H1 (cell line): ENCODE measurements at regions not wholly inside any gene's neighbourhood (a gene's known extent, or its start where the extent isn't known, plus 50 kb on each side); places are given as distances from the start of the nearest gene placed in this dataset.

Experiments used
- CTCF ChIA-PET: fragments of 300-600 bp; sonication (Branson Sonifier 250); formaldehyde crosslinking; loops from one replicate; lab custom pipeline; 2021; ENCODE audit not compliant: partially characterized antibody; lab: Charles Lee
- POLR2A ChIA-PET: fragments of 300-600 bp; sonication (Branson Sonifier 250); formaldehyde crosslinking; loops from one replicate; lab custom pipeline; 2021; ENCODE audit warnings: inconsistent platforms; ENCODE audit not compliant: partially characterized antibody; lab: Charles Lee
- DNase-seq, 2 experiments: peaks; one replicate each; pipeline versions ENCODE4 v3.0.0 to v3.0.0-alpha.2; 2010 to 2022; ENCODE audit warnings: low spot score in 2 of 2, low read depth in 1 of 2, mixed read lengths in 1 of 2
- FAIRE-seq: peaks from 2 replicates; lab custom pipeline; 2011; peaks lifted over from hg19 to GRCh38; lab: Jason Lieb, UNC
- H2AFZ ChIP-seq: 2 replicates; pipeline ENCODE4 v1.8.1; 2012; ENCODE audit warnings: low read length, inconsistent platforms
- H2AK5ac ChIP-seq: 2 replicates; pipeline ENCODE4 v1.6.1; 2013; ENCODE audit warnings: low read depth, low read length
- H2BK120ac ChIP-seq: replicated peaks from 2 replicates; pipeline ENCODE3; 2013; ENCODE audit warnings: low read depth, low read length, inconsistent platforms
- H2BK12ac ChIP-seq: 2 replicates; pipeline ENCODE4 v1.6.1; 2013; ENCODE audit warnings: low read depth, low read length
- H2BK15ac ChIP-seq: 2 replicates; pipeline ENCODE4 v1.6.1; 2013; ENCODE audit warnings: low read length
- H2BK20ac ChIP-seq: 2 replicates; pipeline ENCODE4 v1.6.1; 2013; ENCODE audit warnings: low read length
- H2BK5ac ChIP-seq: 2 replicates; pipeline ENCODE4 v1.6.1; 2013; ENCODE audit warnings: low read depth, low read length
- H3K14ac ChIP-seq: 2 replicates; pipeline ENCODE4 v1.6.1; 2013; ENCODE audit warnings: inconsistent platforms; ENCODE audit not compliant: insufficient read length
- H3K18ac ChIP-seq: 2 replicates; pipeline ENCODE4 v1.6.1; 2013; ENCODE audit warnings: low read length; ENCODE audit errors: extremely low read depth
- H3K23ac ChIP-seq: 2 replicates; pipeline ENCODE4 v1.6.1; 2013; ENCODE audit warnings: inconsistent platforms; ENCODE audit not compliant: insufficient read length
- H3K23me2 ChIP-seq: 2 replicates; pipeline ENCODE4 v1.6.1; 2013; ENCODE audit warnings: low read depth, low read length
- H3K27ac ChIP-seq: 2 replicates; pipeline ENCODE4 v1.6.1; 2011; ENCODE audit warnings: low read depth, low read length, inconsistent platforms
- H3K27me3 ChIP-seq, 4 experiments: replicated peaks in 1 of 4; 1 replicate in 1 of 4; 2 replicates in 3 of 4; pipeline versions ENCODE4 v1.6.1 to v1.8.1; 2011 to 2013; ENCODE audit warnings: low read length in 3 of 4, mild to moderate bottlenecking in 3 of 4, inconsistent platforms in 2 of 4, mixed read lengths in 2 of 4, moderate library complexity in 1 of 4; ENCODE audit not compliant: control insufficient read depth in 3 of 4, insufficient read depth in 3 of 4; ENCODE audit errors: extremely low read depth in 1 of 4
- H3K36me3 ChIP-seq, 4 experiments: 2 replicates each; pipeline versions ENCODE4 v1.6.1 to v1.8.1; 2011 to 2013; ENCODE audit warnings: mild to moderate bottlenecking in 4 of 4, low read length in 3 of 4, moderate library complexity in 2 of 4, control low read depth in 1 of 4, inconsistent platforms in 1 of 4; ENCODE audit not compliant: insufficient read depth in 4 of 4, control insufficient read depth in 2 of 4
- H3K4ac ChIP-seq: replicated peaks from 2 replicates; pipeline ENCODE3; 2013; ENCODE audit warnings: low read length, low read depth, mixed read lengths, inconsistent platforms; ENCODE audit not compliant: insufficient read length
- H3K4me1 ChIP-seq, 4 experiments: replicated peaks in 1 of 4; 1 replicate in 1 of 4; 2 replicates in 3 of 4; pipeline versions ENCODE4 v1.6.1 to v1.8.1; 2011 to 2013; ENCODE audit warnings: low read length in 3 of 4, inconsistent platforms in 2 of 4, mixed read lengths in 1 of 4; ENCODE audit not compliant: insufficient read depth in 4 of 4, control insufficient read depth in 3 of 4
- H3K4me2 ChIP-seq, 2 experiments: 2 replicates each; pipeline versions ENCODE4 v1.6.1 to v1.8.1; 2011 to 2013; ENCODE audit warnings: low read depth in 2 of 2, low read length in 2 of 2, control low read depth in 1 of 2, inconsistent platforms in 1 of 2, mild to moderate bottlenecking in 1 of 2; ENCODE audit not compliant: insufficient read depth in 1 of 2
- H3K4me3 ChIP-seq, 4 experiments: fragments of 200-600, 300-600 bp in 1 of 4; sonication (generic), shearing (Covaris generic), sonication (Bioruptor Twin) in 1 of 4; 2 replicates each; pipeline versions ENCODE4 v1.5.1 to v1.8.1; 2011 to 2016; ENCODE audit warnings: low read length in 4 of 4, low read depth in 3 of 4, control low read depth in 2 of 4, inconsistent platforms in 2 of 4, mild to moderate bottlenecking in 2 of 4, mixed read lengths in 1 of 4, moderate library complexity in 1 of 4; ENCODE audit not compliant: insufficient read depth in 2 of 4; ENCODE audit errors: extremely low read depth in 1 of 4
- H3K56ac ChIP-seq: replicated peaks from 2 replicates; pipeline ENCODE3; 2013; ENCODE audit warnings: low read depth, mild to moderate bottlenecking, mixed read lengths, low read length, inconsistent platforms; ENCODE audit not compliant: insufficient read length
- H3K79me1 ChIP-seq: 2 replicates; pipeline ENCODE4 v1.6.1; 2013; ENCODE audit warnings: low read depth, low read length, control low read depth
- H3K79me2 ChIP-seq, 2 experiments: 2 replicates each; pipeline versions ENCODE4 v1.6.1 to v1.8.1; 2012 to 2013; ENCODE audit warnings: low read length in 2 of 2, mild to moderate bottlenecking in 2 of 2, inconsistent platforms in 1 of 2; ENCODE audit not compliant: insufficient read depth in 2 of 2, control insufficient read depth in 1 of 2
- H3K9ac ChIP-seq, 4 experiments: replicated peaks in 1 of 4; 1 replicate in 1 of 4; 2 replicates in 3 of 4; pipeline versions ENCODE4 v1.6.1 to v1.8.1; 2011 to 2013; ENCODE audit warnings: low read depth in 3 of 4, low read length in 3 of 4, control low read depth in 2 of 4, mild to moderate bottlenecking in 2 of 4, moderate library complexity in 2 of 4, inconsistent platforms in 1 of 4; ENCODE audit errors: extremely low read depth in 1 of 4
- H3K9me3 ChIP-seq, 2 experiments: 2 replicates each; pipeline versions ENCODE4 v1.6.1 to v1.8.1; 2012 to 2013; ENCODE audit warnings: mild to moderate bottlenecking in 2 of 2, moderate library complexity in 2 of 2, control low read depth in 1 of 2, inconsistent platforms in 1 of 2, low read depth in 1 of 2, low read length in 1 of 2, mixed read lengths in 1 of 2; ENCODE audit not compliant: insufficient read depth in 2 of 2
- H4K20me1 ChIP-seq, 2 experiments: replicated peaks in 1 of 2; 2 replicates each; pipeline versions ENCODE3 to v1.8.1; 2011 to 2013; ENCODE audit warnings: inconsistent platforms in 2 of 2, low read length in 2 of 2, mild to moderate bottlenecking in 1 of 2; ENCODE audit not compliant: insufficient read depth in 2 of 2, control insufficient read depth in 1 of 2
- H4K5ac ChIP-seq: 2 replicates; pipeline ENCODE4 v1.6.1; 2013; ENCODE audit warnings: low read length, low read depth, mixed read lengths, inconsistent platforms; ENCODE audit not compliant: insufficient read length
- H4K8ac ChIP-seq: 2 replicates; pipeline ENCODE4 v1.8.0; 2013; ENCODE audit warnings: mild to moderate bottlenecking, moderate library complexity, low read length, inconsistent platforms; ENCODE audit not compliant: insufficient read depth; ENCODE audit errors: extremely low read depth
- H4K91ac ChIP-seq: replicated peaks from 2 replicates; pipeline ENCODE3; 2013; ENCODE audit warnings: low read length, mixed read lengths, inconsistent platforms; ENCODE audit not compliant: insufficient read length
- JUND ChIP-seq: IDR thresholded peaks from 2 replicates; pipeline ENCODE4 v1.6.1; 2011; ENCODE audit warnings: mild to moderate bottlenecking, improper control_type of control experiment, low read length
- RAD21 ChIP-seq, 2 experiments: IDR thresholded peaks in 1 of 2; conservative IDR thresholded peaks in 1 of 2; 2 replicates each; pipeline ENCODE4 v1.6.1; 2011; ENCODE audit warnings: low read depth in 2 of 2, low read length in 2 of 2, improper control_type of control experiment in 1 of 2, inconsistent platforms in 1 of 2, mild to moderate bottlenecking in 1 of 2, moderate library complexity in 1 of 2
- WGBS, 2 experiments: shearing (Covaris generic) in 1 of 2; methylation state at CpG; one replicate each; pipeline versions ENCODE4 v1.1.6 to v1.1.7; 2013 to 2015; ENCODE audit warnings: low lambda C conversion rate in 2 of 2, mixed read lengths in 2 of 2, inconsistent platforms in 1 of 2, low coverage in 1 of 2, missing lambda C conversion rate in 1 of 2; ENCODE audit not compliant: insufficient replicate concordance in 2 of 2, insufficient coverage in 1 of 2, insufficient read length in 1 of 2; ENCODE audit errors: extremely low coverage in 1 of 2, missing lambda C conversion rate in 1 of 2; 5-methylcytosine and 5-hydroxymethylcytosine counted together
- TF ChIP-seq, protein P1 (sequence below), 3 experiments: IDR thresholded peaks; 1 replicate in 2 of 3; 2 replicates in 1 of 3; pipeline versions ENCODE4 v1.5.1 to v1.6.1; 2011; ENCODE audit warnings: low read length in 3 of 3, mild to moderate bottlenecking in 3 of 3, inconsistent platforms in 2 of 3, low read depth in 1 of 3, moderate library complexity in 1 of 3; ENCODE audit not compliant: insufficient read depth in 1 of 3; ENCODE audit errors: control extremely low read depth in 1 of 3

DNA sequence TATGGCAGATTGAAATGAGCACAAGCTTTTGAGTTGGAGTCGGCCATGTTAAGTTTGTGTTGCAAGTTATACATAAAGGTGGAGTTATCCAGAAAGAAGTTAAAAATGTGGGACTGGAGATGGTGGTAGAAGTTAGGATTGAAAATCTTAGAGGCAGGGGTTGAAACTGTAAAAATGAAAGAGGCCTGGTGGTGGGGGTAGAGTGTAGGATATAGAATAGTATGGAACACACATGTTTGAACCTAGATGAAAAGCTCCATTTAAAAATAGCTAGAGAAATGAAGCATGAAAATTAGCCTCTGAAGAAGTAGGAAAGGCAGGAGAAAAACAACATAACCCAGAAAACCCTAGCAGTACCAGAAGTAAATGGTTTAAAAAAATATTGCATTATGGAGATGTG is 131.8 kb upstream of the ENPEP start:
- Histone ChIP-seq H3K79me2 (no peaks in the 10 kb centered on the region), H3K9me3 (no peaks in the 10 kb centered on the region), H3K4me2 (no peak overlapping the region), H2BK20ac (no peak overlapping the region), H3K23me2 (no peaks in the 10 kb centered on the region), H3K4me1 (peaks cover 0 to 2% (median under 1%) of the 10 kb centered on the region in 4 experiments; a peak in 1 of 7 replicates), H2BK5ac (no peak overlapping the region), H3K14ac (no peak overlapping the region), H4K8ac (no peak overlapping the region), H3K9ac (no peak overlapping the region), H3K4me3 (no peak overlapping the region), H4K5ac (no peak overlapping the region), H3K79me1 (no peaks in the 10 kb centered on the region), H2BK15ac (no peak overlapping the region), H3K23ac (no peak overlapping the region), H2AK5ac (no peak overlapping the region), H4K20me1 (no peaks in the 10 kb centered on the region), H2BK12ac (no peak overlapping the region), H2AFZ (no peak overlapping the region), H3K56ac (no peak overlapping the region), H4K91ac (no peak overlapping the region), H3K4ac (no peak overlapping the region), H3K18ac (no peak overlapping the region), H2BK120ac (no peak overlapping the region), H3K27me3 (no peaks in the 10 kb centered on the region), H3K36me3 (no peaks in the 10 kb centered on the region), H3K27ac (no peak overlapping the region)
- WGBS, 2 experiments, result 79% methylated on average over 1 of the region's 1 CpG; no CpG with 5 or more reads in 1 of the 2 experiments
- peak; percentile 45 for FAIRE-seq
- no peak for DNase-seq
- TF ChIP-seq, protein P1, sequence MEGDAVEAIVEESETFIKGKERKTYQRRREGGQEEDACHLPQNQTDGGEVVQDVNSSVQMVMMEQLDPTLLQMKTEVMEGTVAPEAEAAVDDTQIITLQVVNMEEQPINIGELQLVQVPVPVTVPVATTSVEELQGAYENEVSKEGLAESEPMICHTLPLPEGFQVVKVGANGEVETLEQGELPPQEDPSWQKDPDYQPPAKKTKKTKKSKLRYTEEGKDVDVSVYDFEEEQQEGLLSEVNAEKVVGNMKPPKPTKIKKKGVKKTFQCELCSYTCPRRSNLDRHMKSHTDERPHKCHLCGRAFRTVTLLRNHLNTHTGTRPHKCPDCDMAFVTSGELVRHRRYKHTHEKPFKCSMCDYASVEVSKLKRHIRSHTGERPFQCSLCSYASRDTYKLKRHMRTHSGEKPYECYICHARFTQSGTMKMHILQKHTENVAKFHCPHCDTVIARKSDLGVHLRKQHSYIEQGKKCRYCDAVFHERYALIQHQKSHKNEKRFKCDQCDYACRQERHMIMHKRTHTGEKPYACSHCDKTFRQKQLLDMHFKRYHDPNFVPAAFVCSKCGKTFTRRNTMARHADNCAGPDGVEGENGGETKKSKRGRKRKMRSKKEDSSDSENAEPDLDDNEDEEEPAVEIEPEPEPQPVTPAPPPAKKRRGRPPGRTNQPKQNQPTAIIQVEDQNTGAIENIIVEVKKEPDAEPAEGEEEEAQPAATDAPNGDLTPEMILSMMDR (IDR thresholded peaks at IDR 0.05; ENCODE audit: control extremely low read depth in 1 of 3, insufficient read depth in 1 of 3, low read depth in 1 of 3, low read length in 3 of 3), result peak in 2 of 3 experiments; percentile 26 to 62; a peak in 2 of 4 replicates
- TF ChIP-seq JUND (no peak), RAD21 (IDR thresholded peaks at IDR 0.05 in 1 of 2, conservative IDR thresholded peaks at IDR 0.05 in 1 of 2; ENCODE audit: low read depth in 2 of 2, low read length in 2 of 2) (peak; percentile 80 to 83)
- POLR2A ChIA-PET, result no interaction called here
- CTCF ChIA-PET, result interaction anchor here (0.6 to 13.8 kb wide), 56 partner anchors 9 to 1165 kb away, joined by 3 to 497 read pairs (median 4); partner anchors contain the start of genes ELOVL6 and ENPEP
